HG03571 (cell line): ENCODE measurements at regions not wholly inside any gene's neighbourhood (a gene's known extent, or its start where the extent isn't known, plus 50 kb on each side); places are given as distances from the start of the nearest gene placed in this dataset.
"Not testable (repeated sequence)": the region's sequence is repeated elsewhere in the genome, so short reads cannot be mapped to it uniquely, and the experiment has no call there.

Source experiments
- ATAC-seq: cut with Tn5 transposase; IDR thresholded peaks from one replicate; pipeline ENCODE4 v1.9.1; 2021; ENCODE audit not compliant: unreplicated experiment

DNA sequence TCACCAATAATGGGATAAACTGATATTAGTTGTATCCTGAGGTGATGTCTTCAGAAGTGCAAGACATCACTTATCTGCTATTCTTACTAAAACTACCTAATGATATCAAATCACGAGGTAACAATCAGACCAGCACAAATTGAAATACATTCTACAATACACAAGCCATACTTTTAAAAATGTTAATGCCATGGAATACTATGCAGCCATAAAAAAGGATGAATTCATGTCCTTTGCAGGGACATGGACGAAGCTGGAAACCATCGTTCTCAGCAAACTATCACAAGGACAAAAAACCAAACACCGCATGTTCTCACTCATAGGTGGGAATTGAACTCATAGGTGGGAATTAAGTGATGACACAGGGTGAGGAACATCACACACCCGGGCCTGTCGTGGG is 129.3 kb downstream of the SST start:
- no peak for ATAC-seq

GRCh38 chr3:187536185-187536584 is 134.0 kb downstream of the SST start:
- ATAC-seq: no peak

GRCh38 chr3:187533797-187534196 is 136.4 kb downstream of the SST start:
- no peak for ATAC-seq

GRCh38 chr3:187531831-187532230 is 138.4 kb downstream of the SST start:
- ATAC-seq: no peak

GRCh38 chr3:187522890-187523289 is 147.3 kb downstream of the SST start:
- ATAC-seq: no peak

DNA sequence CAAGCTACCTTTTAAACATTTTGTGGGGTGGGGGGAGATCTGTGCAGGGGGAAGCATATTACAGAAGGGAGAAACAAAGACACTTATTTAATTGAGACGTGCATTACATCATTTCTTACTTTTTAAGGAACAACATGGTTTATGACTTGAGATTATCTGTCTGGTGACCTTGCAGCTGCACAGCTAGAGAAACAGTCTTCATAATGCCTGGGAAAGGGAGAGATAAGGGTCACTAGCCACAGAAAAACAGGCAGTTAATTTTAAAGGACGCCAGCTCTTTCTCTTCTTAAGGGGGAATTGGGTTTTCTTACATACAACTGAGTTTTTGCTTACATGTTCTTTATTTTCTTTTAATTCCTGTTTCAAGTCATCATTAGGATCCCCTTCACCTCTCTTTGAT is 147.9 kb downstream of the SST start:
- no peak for ATAC-seq

GRCh38 chr3:187521546-187521945 is 148.6 kb downstream of the SST start:
- no peak for ATAC-seq

- no peak for ATAC-seq
Observed at GRCh38 chr3:187520027-187520945, 149.9 kb downstream of the SST start.

- ATAC-seq: no peak
Observed at GRCh38 chr3:187519428-187519890, 150.7 kb downstream of the SST start.

DNA sequence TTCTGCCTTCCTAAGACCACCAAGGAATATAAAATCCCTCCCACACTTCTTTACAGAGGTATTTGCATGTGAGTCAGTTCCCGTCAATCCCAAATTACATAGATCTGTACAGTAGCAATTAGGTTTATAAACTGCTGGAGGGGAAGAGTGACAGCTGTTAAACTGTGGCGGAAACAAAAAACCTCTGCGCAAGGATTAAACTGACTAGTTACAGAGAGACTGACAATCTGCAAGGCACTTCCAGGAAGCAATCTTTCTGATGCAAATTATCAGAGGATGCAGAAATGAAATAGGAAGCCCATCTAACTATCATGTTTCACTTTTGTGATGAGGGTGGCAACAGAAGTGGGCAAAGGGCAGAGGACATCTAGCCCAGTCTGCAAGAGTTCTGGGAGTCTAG is 150.4 kb downstream of the RTP4 start:
- ATAC-seq: no peak

- no peak for ATAC-seq
Observed at GRCh38 chr3:187518207-187518606, 150.0 kb downstream of the RTP4 start.

GRCh38 chr3:187516446-187517185 is 148.4 kb downstream of the RTP4 start:
- no peak for ATAC-seq

DNA sequence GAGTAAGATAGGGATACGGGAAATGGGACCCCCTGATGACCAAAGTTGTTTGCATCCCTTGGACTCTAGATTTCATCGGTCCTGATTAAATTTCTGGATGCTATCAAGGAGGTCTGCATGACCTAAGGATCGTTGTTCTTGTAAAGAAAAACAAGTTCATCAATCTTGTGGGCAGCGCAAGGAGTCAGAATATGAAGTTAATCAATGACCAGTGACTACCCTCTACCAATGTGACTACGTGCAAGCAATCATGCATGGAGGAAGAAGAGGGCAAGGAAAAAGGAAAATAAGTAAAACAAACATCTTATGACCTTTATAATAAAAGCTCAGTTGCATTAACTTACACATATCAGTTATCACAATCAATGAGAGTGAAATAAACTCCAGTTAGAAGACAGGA is 139.7 kb downstream of the RTP4 start:
- no peak for ATAC-seq

GRCh38 chr3:187507266-187507665 is 139.1 kb downstream of the RTP4 start:
- no peak for ATAC-seq

GRCh38 chr3:187504435-187504834 is 136.2 kb downstream of the RTP4 start:
- ATAC-seq: no peak

DNA sequence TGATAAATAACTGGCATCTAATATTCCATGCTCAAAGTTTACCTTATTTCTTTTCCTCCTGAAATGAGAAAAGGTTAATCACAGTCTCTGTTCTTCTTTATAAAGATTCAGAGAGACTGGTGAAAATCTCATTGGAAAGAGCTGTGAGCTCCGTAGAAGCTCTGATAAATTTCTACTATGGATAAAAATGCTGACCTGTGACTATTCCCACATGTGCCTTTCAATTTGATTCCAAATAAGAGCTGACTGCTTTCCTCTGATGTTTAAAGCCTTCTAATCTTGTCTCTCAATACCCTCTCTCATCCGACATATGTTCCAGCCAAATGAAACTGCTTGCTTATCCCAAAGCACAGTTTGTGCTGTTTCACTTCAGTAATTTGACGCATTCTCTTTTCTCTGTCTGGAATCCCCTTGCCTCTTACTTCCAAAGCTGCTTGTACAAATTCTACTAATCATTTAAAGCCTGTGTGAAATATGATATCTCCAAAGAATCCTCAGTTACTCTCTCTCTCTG is 130.1 kb downstream of the RTP4 start:
- no peak for ATAC-seq

- ATAC-seq: no peak
Observed at GRCh38 chr3:187497052-187497451, 128.9 kb downstream of the RTP4 start.

DNA sequence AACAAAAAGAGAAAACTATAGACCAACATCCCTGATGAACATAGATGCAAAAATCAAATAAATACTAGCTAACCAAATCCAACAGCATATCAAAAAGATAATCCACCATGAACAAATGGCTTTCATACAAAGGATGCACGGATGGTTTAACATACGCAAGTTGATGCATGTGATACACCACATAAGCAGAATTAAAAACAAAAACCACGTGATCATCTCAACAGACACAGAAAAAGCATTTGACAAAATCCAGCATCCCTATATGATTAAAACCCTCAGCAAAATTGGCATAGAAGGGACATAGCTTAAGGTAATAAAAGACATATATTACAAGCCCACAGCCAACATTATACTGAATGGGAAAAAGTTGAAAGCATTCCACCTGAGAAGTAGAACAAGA is 125.9 kb downstream of the RTP4 start:
- ATAC-seq: not testable (repeated sequence)

DNA sequence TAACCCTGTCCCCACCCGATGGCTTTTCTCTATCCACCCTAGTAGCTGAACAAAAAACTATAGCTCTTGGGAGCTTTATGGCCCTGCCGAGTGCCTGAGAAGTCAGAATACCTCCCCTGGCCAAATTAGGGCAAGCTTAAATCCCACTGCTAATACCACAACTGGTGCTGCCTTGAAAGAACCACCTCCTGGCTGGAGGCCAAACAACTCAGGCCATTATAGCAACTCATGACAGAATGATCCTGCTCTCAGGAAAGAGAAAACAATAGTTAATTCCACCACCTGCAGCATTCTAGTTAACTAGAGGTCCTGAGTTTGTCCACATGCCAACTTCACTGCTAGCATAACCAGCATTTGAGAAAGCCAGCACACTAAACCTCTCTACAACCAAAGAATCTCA is 123.2 kb downstream of the RTP4 start:
- no peak for ATAC-seq

- ATAC-seq: no peak
Observed at GRCh38 chr3:187490366-187490765, 122.2 kb downstream of the RTP4 start.

DNA sequence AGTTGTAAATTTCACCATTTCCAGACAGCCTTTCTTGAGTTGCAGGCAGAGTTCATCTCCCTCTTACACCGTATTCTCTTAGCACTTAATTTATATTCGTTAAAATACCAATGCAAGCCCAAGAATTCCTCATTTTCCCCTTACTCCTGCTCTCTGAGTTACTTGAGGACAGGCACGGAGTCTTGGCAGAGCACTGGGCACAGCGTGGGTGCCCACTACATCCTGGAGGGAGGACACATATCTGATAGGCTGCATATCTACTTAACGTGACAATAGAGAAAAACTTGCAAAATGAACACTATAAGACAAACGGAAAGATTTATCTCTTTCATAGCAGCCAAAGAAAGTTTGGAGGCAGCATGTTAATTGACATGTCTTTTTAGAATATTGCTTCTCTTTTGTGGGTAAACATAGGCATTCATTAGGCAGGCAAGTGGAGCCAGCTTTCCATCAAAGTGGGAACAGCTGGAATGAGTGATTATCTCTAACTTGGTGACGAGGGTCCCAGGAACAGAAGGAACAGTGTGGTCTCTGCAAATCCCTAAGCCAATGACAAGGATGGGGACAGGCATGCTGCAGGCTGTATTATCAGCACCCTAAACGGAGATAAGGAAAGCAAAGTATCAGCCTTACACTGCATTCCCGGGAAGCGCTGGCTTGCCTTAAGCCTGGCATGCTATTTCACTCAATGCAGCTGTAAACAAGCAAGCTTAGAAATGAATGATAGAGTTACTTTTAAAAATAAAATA is 116.5 kb downstream of the RTP4 start:
- no peak for ATAC-seq
